Panc1 (cell line): ENCODE measurements at regions not wholly inside any gene's neighbourhood (a gene's known extent, or its start where the extent isn't known, plus 50 kb on each side); places are given as distances from the start of the nearest gene placed in this dataset.

Experiments used
- ATAC-seq: fragments of 200-7000 bp; cut with Tn5 transposase; 2 replicates; pipeline ENCODE4 v1.9.1; 2020; ENCODE audit warnings: mild to moderate bottlenecking, moderate library complexity
- BruUV-seq: library from RNA; stranded (reverse); fragments of 400-500 nt; replicated peaks from 2 replicates; lab custom pipeline; 2021; lab: Mats Ljungman, UMichigan
- CTCF ChIA-PET: fragments of 300-600 bp; sonication (Branson Sonifier 250); formaldehyde crosslinking; loops from one replicate; lab custom pipeline; 2022; ENCODE audit warnings: antibody characterized with exemption; lab: Charles Lee
- POLR2A ChIA-PET: fragments of 300-600 bp; sonication (Branson Sonifier 250); formaldehyde crosslinking; loops from one replicate; lab custom pipeline; 2022; ENCODE audit warnings: antibody characterized with exemption; lab: Charles Lee
- DNase-seq: peaks from one replicate; pipeline ENCODE4 v3.0.0-alpha.2; 2010; ENCODE audit warnings: low read depth, low spot score
- H3K27ac ChIP-seq: 2 replicates; pipeline ENCODE4 v1.5.1; 2011; ENCODE audit warnings: mild to moderate bottlenecking, low read length, inconsistent platforms
- H3K27me3 ChIP-seq: fragments of 200-500 bp; sonication (Bioruptor generic); 2 replicates; pipeline ENCODE4 v1.6.0; 2014; ENCODE audit warnings: low read length, inconsistent platforms; ENCODE audit not compliant: control insufficient read depth, insufficient read depth
- H3K36me3 ChIP-seq: fragments of 200-500 bp; sonication (Bioruptor generic); 2 replicates; pipeline ENCODE4 v1.5.1; 2014; ENCODE audit warnings: inconsistent platforms, mild to moderate bottlenecking, low read length, moderate library complexity; ENCODE audit not compliant: control insufficient read depth, insufficient read depth
- H3K4me1 ChIP-seq: 2 replicates; pipeline ENCODE4 v1.5.1; 2011; ENCODE audit warnings: inconsistent platforms, mild to moderate bottlenecking, low read length, moderate library complexity; ENCODE audit not compliant: control insufficient read depth, insufficient read depth
- H3K4me3 ChIP-seq, 2 experiments: 2 replicates each; pipeline ENCODE4 v1.5.1; 2011 to 2012; ENCODE audit warnings: low read depth in 2 of 2, low read length in 2 of 2, mild to moderate bottlenecking in 2 of 2, inconsistent platforms in 1 of 2, moderate library complexity in 1 of 2
- H3K9me3 ChIP-seq: fragments of 200-500 bp; sonication (Bioruptor generic); 2 replicates; pipeline ENCODE4 v1.5.1; 2014; ENCODE audit warnings: low read depth, mild to moderate bottlenecking, inconsistent platforms, low read length, moderate library complexity; ENCODE audit not compliant: control insufficient read depth, insufficient read depth
- CTCF ChIP-seq: fragments of 450-650 bp; IDR thresholded peaks from 2 replicates; pipeline ENCODE4 v1.5.1; 2017; ENCODE audit warnings: mild to moderate bottlenecking
- POLR2AphosphoS5 ChIP-seq: IDR thresholded peaks from 2 replicates; pipeline ENCODE4 v1.6.1; 2012; ENCODE audit warnings: mild to moderate bottlenecking, low read depth, low read length, moderate library complexity
- REST ChIP-seq, 2 experiments: IDR thresholded peaks; 2 replicates each; pipeline ENCODE4 v1.6.1; 2011 to 2012; ENCODE audit warnings: low read depth in 2 of 2, control low read depth in 1 of 2, low read length in 1 of 2, mild to moderate bottlenecking in 1 of 2, moderate library complexity in 1 of 2; ENCODE audit not compliant: insufficient read depth in 1 of 2
- SIN3A ChIP-seq: IDR thresholded peaks from 2 replicates; pipeline ENCODE4 v1.6.1; 2012; ENCODE audit warnings: low read depth, mild to moderate bottlenecking, low read length, moderate library complexity, borderline replicate concordance; ENCODE audit not compliant: insufficient read depth
- TCF7L2 ChIP-seq: IDR thresholded peaks from 2 replicates; pipeline ENCODE4 v1.6.1; 2011; ENCODE audit warnings: mild to moderate bottlenecking, low read depth, low read length, inconsistent platforms
- in situ Hi-C: cut with HindIII; loops from 2 replicates; pipeline ENCODE4 v1.10.0; 2016; ENCODE audit warnings: low sequenced_read_pairs, low pct_unique_long_range_greater_than_20kb
- intact Hi-C: fragments of 100-400 bp; cut with micrococcal nuclease; formaldehyde crosslinking; loops from one replicate; pipeline ENCODE4 v1.10.0; 2022; ENCODE audit not compliant: unreplicated experiment

DNA sequence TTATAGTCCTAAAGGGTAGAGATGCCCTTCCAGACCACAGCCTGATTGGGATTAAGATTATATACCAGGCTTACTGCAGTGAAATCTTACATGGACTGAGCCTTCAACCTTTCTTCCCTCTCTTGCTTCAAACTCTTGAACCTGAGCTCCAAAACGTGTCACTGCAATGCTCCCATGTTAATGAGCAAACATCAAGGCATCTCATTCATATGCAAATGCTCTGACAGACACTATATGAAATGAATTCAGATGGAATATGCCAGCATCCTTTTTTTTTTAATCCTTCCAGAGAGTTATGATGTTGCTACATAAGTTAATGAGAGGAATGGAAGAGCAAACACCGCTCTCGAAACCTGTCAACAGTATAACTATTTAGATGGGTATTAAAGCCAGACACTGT is 611.9 kb upstream of the CDH11 start:
- no peak overlapping the region for H3K4me3 ChIP-seq
- no peak overlapping the region for H3K27ac ChIP-seq
- no peaks in the 10 kb centered on the region for H3K4me1 ChIP-seq
- in situ Hi-C loops (no loop called here), intact Hi-C loops (no loop called here)
- POLR2A ChIA-PET = no interaction called here
- CTCF ChIA-PET = no interaction called here
- DNase-seq = no peak
- BruUV-seq = no TSS peak
- H3K9me3 ChIP-seq = no peaks in the 10 kb centered on the region
- ATAC-seq = no peak
- H3K36me3 ChIP-seq = no peaks in the 10 kb centered on the region
- TF ChIP-seq TCF7L2 = no peak
- TF ChIP-seq POLR2AphosphoS5 = no peak
- TF ChIP-seq REST (IDR thresholded peaks at IDR 0.05; ENCODE audit: insufficient read depth in 1 of 2, low read depth in 2 of 2, low read length in 1 of 2) = no peak
- no peak for TF ChIP-seq SIN3A
- TF ChIP-seq CTCF = no peak
- no peaks in the 10 kb centered on the region for H3K27me3 ChIP-seq

GRCh38 chr16:65731833-65732232 is 610.0 kb upstream of the CDH11 start:
- intact Hi-C loops (no loop called here), in situ Hi-C loops (no loop called here)
- H3K4me3 ChIP-seq = no peak overlapping the region
- DNase-seq (no peak), ATAC-seq (no peak)
- no peaks in the 10 kb centered on the region for H3K36me3 ChIP-seq
- no peaks in the 10 kb centered on the region for H3K9me3 ChIP-seq
- no peaks in the 10 kb centered on the region for H3K4me1 ChIP-seq
- TF ChIP-seq SIN3A (no peak), POLR2AphosphoS5 (no peak), TCF7L2 (no peak), CTCF (no peak), REST (IDR thresholded peaks at IDR 0.05; ENCODE audit: insufficient read depth in 1 of 2, low read depth in 2 of 2, low read length in 1 of 2) (no peak)
- BruUV-seq = no TSS peak
- H3K27me3 ChIP-seq = no peaks in the 10 kb centered on the region
- ChIA-PET CTCF (no interaction called here), POLR2A (no interaction called here)
- no peak overlapping the region for H3K27ac ChIP-seq
